Nephron progenitor cell (in vitro differentiated cells): ENCODE measurements at regions not wholly inside any gene's neighbourhood (a gene's known extent, or its start where the extent isn't known, plus 50 kb on each side); places are given as distances from the start of the nearest gene placed in this dataset.

Experiments
- DNase-seq: peaks from one replicate; pipeline ENCODE4 v3.0.0; 2021
- H3K27ac Mint-ChIP-seq: 2 replicates; pipeline ENCODE4 v1.8.0; 2021; ENCODE audit warnings: mild to moderate bottlenecking, moderate library complexity, mixed read lengths
- H3K27me3 Mint-ChIP-seq: 2 replicates; pipeline ENCODE4 v1.8.0; 2021; ENCODE audit warnings: mild to moderate bottlenecking, low read depth, mixed read lengths; ENCODE audit not compliant: poor library complexity
- H3K36me3 Mint-ChIP-seq: 2 replicates; pipeline ENCODE4 v1.8.0; 2021; ENCODE audit warnings: low read depth, mixed read lengths
- H3K4me1 Mint-ChIP-seq: 2 replicates; pipeline ENCODE4 v1.8.0; 2021; ENCODE audit warnings: mixed read lengths
- H3K4me3 Mint-ChIP-seq: 2 replicates; pipeline ENCODE4 v1.8.0; 2021; ENCODE audit warnings: mild to moderate bottlenecking, moderate library complexity, mixed read lengths
- H3K9me3 Mint-ChIP-seq: 2 replicates; pipeline ENCODE4 v1.8.0; 2021; ENCODE audit warnings: mild to moderate bottlenecking, moderate library complexity, mixed read lengths
- CTCF ChIP-seq: fragments of 200-600 bp; sonication (generic); IDR thresholded peaks from 2 replicates; pipeline ENCODE4 v1.5.0; 2021; ENCODE audit warnings: antibody characterized with exemption

- TF ChIP-seq CTCF: no peak
- Mint-ChIP-seq H3K27ac (no peak overlapping the region), H3K9me3 (no peaks in the 10 kb centered on the region), H3K4me1 (peaks cover 59% of the 10 kb centered on the region), H3K36me3 (no peaks in the 10 kb centered on the region), H3K27me3 (peaks cover 5% of the 10 kb centered on the region), H3K4me3 (no peak overlapping the region)
- DNase-seq: no peak
Observed at GRCh38 chr3:150059241-150059640, 88.5 kb upstream of the PFN2 start.

GRCh38 chr3:150057227-150057626, 86.5 kb upstream of the PFN2 start:
- peaks cover 42% of the 10 kb centered on the region for H3K4me1 Mint-ChIP-seq

GRCh38 chr3:150055332-150055731, 84.6 kb upstream of the PFN2 start:
- TF ChIP-seq CTCF: no peak
- Mint-ChIP-seq H3K4me3 (no peak overlapping the region), H3K27ac (no peak overlapping the region), H3K36me3 (no peaks in the 10 kb centered on the region), H3K4me1 (peaks cover 29% of the 10 kb centered on the region), H3K9me3 (no peaks in the 10 kb centered on the region), H3K27me3 (peaks cover 5% of the 10 kb centered on the region)
- no peak for DNase-seq

More at GRCh38 chr3:150057227-150057626, 86.5 kb upstream of the PFN2 start:
- H3K27me3 Mint-ChIP-seq: peaks cover 5% of the 10 kb centered on the region
- no peaks in the 10 kb centered on the region for H3K9me3 Mint-ChIP-seq
- H3K36me3 Mint-ChIP-seq: no peaks in the 10 kb centered on the region
- DNase-seq: no peak
- H3K27ac Mint-ChIP-seq: no peak overlapping the region
- no peak overlapping the region for H3K4me3 Mint-ChIP-seq
- no peak for TF ChIP-seq CTCF

GRCh38 chr3:150054635-150055034, 83.9 kb upstream of the PFN2 start:
- Mint-ChIP-seq H3K4me1 (peaks cover 25% of the 10 kb centered on the region), H3K27me3 (peaks cover 5% of the 10 kb centered on the region), H3K4me3 (no peak overlapping the region), H3K27ac (no peak overlapping the region), H3K9me3 (no peaks in the 10 kb centered on the region), H3K36me3 (no peaks in the 10 kb centered on the region)
- no peak for TF ChIP-seq CTCF
- no peak for DNase-seq

- no peaks in the 10 kb centered on the region for H3K36me3 Mint-ChIP-seq
- no peak overlapping the region for H3K27ac Mint-ChIP-seq
- no peaks in the 10 kb centered on the region for H3K27me3 Mint-ChIP-seq
- H3K9me3 Mint-ChIP-seq: peaks cover under 1% of the 10 kb centered on the region
- H3K4me3 Mint-ChIP-seq: no peak overlapping the region
- peaks cover 8% of the 10 kb centered on the region for H3K4me1 Mint-ChIP-seq
- TF ChIP-seq CTCF: no peak
- no peak for DNase-seq
Observed at GRCh38 chr3:150050510-150050909, 79.8 kb upstream of the PFN2 start.

GRCh38 chr3:150049317-150049716, 78.6 kb upstream of the PFN2 start:
- no peaks in the 10 kb centered on the region for H3K27me3 Mint-ChIP-seq
- TF ChIP-seq CTCF: no peak
- no peak overlapping the region for H3K27ac Mint-ChIP-seq
- peaks cover 13% of the 10 kb centered on the region for H3K9me3 Mint-ChIP-seq
- H3K36me3 Mint-ChIP-seq: peaks cover 4% of the 10 kb centered on the region
- DNase-seq: no peak
- H3K4me1 Mint-ChIP-seq: no peaks in the 10 kb centered on the region
- H3K4me3 Mint-ChIP-seq: no peak overlapping the region
